K562 (cell line): ENCODE measurements at regions not wholly inside any gene's neighbourhood (a gene's known extent, or its start where the extent isn't known, plus 50 kb on each side); places are given as distances from the start of the nearest gene placed in this dataset.

Experiments
- ATAC-seq: fragments of 200-7000 bp; cut with Tn5 transposase; 3 replicates; pipeline ENCODE4 v1.9.1; 2020; ENCODE audit warnings: moderate library complexity
- BruUV-seq: library from RNA; stranded (reverse); fragments of 400-500 nt; replicated peaks from 2 replicates; lab custom pipeline; 2021; lab: Mats Ljungman, UMichigan
- CTCF ChIA-PET: fragments of 300-600 bp; formaldehyde crosslinking; extraction: SDS; loops from one replicate; lab custom pipeline; 2021; ENCODE audit warnings: low intra/inter-chr PET ratio; lab: Yijun Ruan, JAX
- POLR2A ChIA-PET: fragments of 300-600, 350-650 bp; sonication (Branson Sonifier 250); formaldehyde crosslinking; extraction: SDS; loops from one replicate; lab custom pipeline; 2021; ENCODE audit warnings: antibody characterized with exemption, inconsistent platforms; lab: Yijun Ruan, JAX
- DNase-seq, 4 experiments: peaks; one replicate each; pipeline versions ENCODE4 v3.0.0 to v3.0.0-alpha.2; 2011 to 2018; ENCODE audit warnings: low spot score in 3 of 4, mixed read lengths in 3 of 4; ENCODE audit errors: extremely low read depth in 1 of 4
- FAIRE-seq: peaks from 2 replicates; lab custom pipeline; 2011; peaks lifted over from hg19 to GRCh38; lab: Jason Lieb, UNC
- H2AFZ ChIP-seq: 2 replicates; pipeline ENCODE4 v1.6.0; 2011; ENCODE audit warnings: low read depth, low read length, control low read depth, inconsistent platforms
- H3K27ac ChIP-seq: fragments of 200-600 bp; 3 replicates; pipeline ENCODE4 v1.8.0; 2011; ENCODE audit warnings: low read depth, mild to moderate bottlenecking, control low read depth, inconsistent platforms, low read length, moderate library complexity, mixed read lengths; ENCODE audit errors: extremely low read depth
- H3K27me3 ChIP-seq, 2 experiments: fragments of 300-600 bp in 1 of 2; 2 replicates in 1 of 2; 3 replicates in 1 of 2; pipeline versions ENCODE4 v1.6.0 to v1.8.0; 2011; ENCODE audit warnings: inconsistent platforms in 2 of 2, low read length in 2 of 2, mild to moderate bottlenecking in 1 of 2, mixed read lengths in 1 of 2, moderate library complexity in 1 of 2; ENCODE audit not compliant: control insufficient read depth in 2 of 2, insufficient read depth in 2 of 2
- H3K36me3 ChIP-seq: fragments of 300-600 bp; 3 replicates; pipeline ENCODE4 v1.8.0; 2011; ENCODE audit warnings: mild to moderate bottlenecking, low read length, inconsistent platforms; ENCODE audit not compliant: control insufficient read depth, insufficient read depth
- H3K4me1 ChIP-seq, 2 experiments: fragments of 200-600 bp in 1 of 2; replicated peaks in 1 of 2; 2 replicates in 1 of 2; 3 replicates in 1 of 2; pipeline versions ENCODE4 v1.5.1 to v1.8.0; 2011; ENCODE audit warnings: inconsistent platforms in 2 of 2, low read length in 2 of 2, mild to moderate bottlenecking in 1 of 2, mixed read lengths in 1 of 2, moderate library complexity in 1 of 2; ENCODE audit not compliant: control insufficient read depth in 2 of 2, insufficient read depth in 2 of 2
- H3K4me2 ChIP-seq: 2 replicates; pipeline ENCODE4 v1.6.1; 2011; ENCODE audit warnings: low read length, control low read depth, inconsistent platforms, mixed read lengths; ENCODE audit not compliant: insufficient read depth
- H3K4me3 ChIP-seq: fragments of 200-600 bp; sonication (generic), shearing (Covaris generic); 2 replicates; pipeline ENCODE4 v1.5.1; 2016; ENCODE audit warnings: control low read depth, inconsistent platforms
- H3K79me2 ChIP-seq: fragments of 200-600 bp; 3 replicates; pipeline ENCODE4 v1.8.0; 2011; ENCODE audit warnings: low read length, inconsistent platforms; ENCODE audit not compliant: control insufficient read depth, insufficient read depth
- H3K9ac ChIP-seq, 2 experiments: 2 replicates each; pipeline versions ENCODE4 v1.6.0 to v1.6.1; 2011; ENCODE audit warnings: low read depth in 2 of 2, low read length in 2 of 2, control low read depth in 1 of 2, inconsistent platforms in 1 of 2, mild to moderate bottlenecking in 1 of 2, mixed read lengths in 1 of 2; ENCODE audit not compliant: insufficient read depth in 1 of 2
- H3K9me1 ChIP-seq: one replicate; pipeline ENCODE4 v1.6.0; 2011; ENCODE audit warnings: inconsistent platforms, mild to moderate bottlenecking, low read length, moderate library complexity; ENCODE audit not compliant: control insufficient read depth, insufficient read depth
- H3K9me3 ChIP-seq: replicated peaks from 2 replicates; pipeline ENCODE4 v1.5.1; 2011; ENCODE audit warnings: low read depth, low read length, inconsistent platforms; ENCODE audit not compliant: control insufficient read depth, insufficient read depth
- H4K20me1 ChIP-seq: replicated peaks from 2 replicates; pipeline ENCODE4 v1.6.1; 2011; ENCODE audit warnings: low read length, inconsistent platforms, mixed read lengths; ENCODE audit not compliant: control insufficient read depth, insufficient read depth
- ARNT ChIP-seq, 2 experiments: fragments of 450-650 bp; IDR thresholded peaks; 2 replicates each; pipeline ENCODE4 v1.6.1; 2016; ENCODE audit warnings: mild to moderate bottlenecking in 1 of 2
- CEBPZ ChIP-seq: fragments of 150-350 bp; IDR thresholded peaks from 2 replicates; pipeline ENCODE4 v1.6.1; 2014; ENCODE audit warnings: low read depth, mild to moderate bottlenecking, low read length, borderline replicate concordance
- COPS2 ChIP-seq: fragments of 450-650 bp; conservative IDR thresholded peaks from 2 replicates; pipeline ENCODE4 v1.6.1; 2016; ENCODE audit warnings: mild to moderate bottlenecking, moderate library complexity
- CREB3 ChIP-seq: fragments of 450-650 bp; conservative IDR thresholded peaks from 2 replicates; pipeline ENCODE4 v1.6.1; 2016; ENCODE audit warnings: missing genetic modification characterization, low read depth, mild to moderate bottlenecking, missing compliant biosample characterization, moderate library complexity
- EGR1 ChIP-seq: fragments of 450-650 bp; conservative IDR thresholded peaks from 2 replicates; pipeline ENCODE4 v1.6.1; 2017; ENCODE audit warnings: mild to moderate bottlenecking
- EZH2 ChIP-seq: IDR thresholded peaks from 2 replicates; pipeline ENCODE4 v1.6.1; 2012; ENCODE audit warnings: low read depth, mild to moderate bottlenecking, inconsistent platforms, low read length, borderline replicate concordance
- NCOA1 ChIP-seq: fragments of 450-650 bp; IDR thresholded peaks from 2 replicates; pipeline ENCODE4 v1.6.1; 2016; ENCODE audit warnings: low read depth
- POU5F1 ChIP-seq: fragments of 150-350 bp; IDR thresholded peaks from 2 replicates; pipeline ENCODE4 v1.6.1; 2014; ENCODE audit warnings: borderline replicate concordance, low read length, low read depth, mild to moderate bottlenecking; ENCODE audit not compliant: partially characterized antibody
- SMARCA5 ChIP-seq: fragments of 450-650 bp; IDR thresholded peaks from 2 replicates; pipeline ENCODE4 v1.6.1; 2016
- SNIP1 ChIP-seq: fragments of 450-650 bp; IDR thresholded peaks from 2 replicates; pipeline ENCODE4 v1.7.1; 2017; ENCODE audit warnings: low read depth, mild to moderate bottlenecking
- SREBF2 ChIP-seq: sonication (generic); formaldehyde crosslinking; IDR thresholded peaks from 2 replicates; pipeline ENCODE4 v1.4.0; 2020; ENCODE audit warnings: mild to moderate bottlenecking, missing genetic modification reagents
- SUPT5H ChIP-seq: fragments of 450-650 bp; IDR thresholded peaks from 2 replicates; pipeline ENCODE4 v1.6.1; 2016
- USF2 ChIP-seq: sonication (generic); formaldehyde crosslinking; IDR thresholded peaks from 2 replicates; pipeline ENCODE4 v1.5.0; 2020; ENCODE audit warnings: missing genetic modification reagents
- ZHX1 ChIP-seq: fragments of 150-350 bp; conservative IDR thresholded peaks from 2 replicates; pipeline ENCODE4 v1.6.1; 2014; ENCODE audit warnings: low read length
- ZNF134 ChIP-seq: fragments of 250-450 bp; sonication (Bioruptor Pico); conservative IDR thresholded peaks from 2 replicates; pipeline ENCODE4 v1.4.0; 2020
- ZNF184 ChIP-seq: sonication (generic); formaldehyde crosslinking; IDR thresholded peaks from 2 replicates; pipeline ENCODE4 v1.5.0; 2020; ENCODE audit warnings: missing genetic modification reagents
- ZNF644 ChIP-seq: fragments of 200-800 bp; sonication (Bioruptor generic); IDR thresholded peaks from 2 replicates; pipeline ENCODE4 v1.6.1; 2016; ENCODE audit warnings: low read depth, missing genetic modification characterization, missing compliant biosample characterization
- WGBS: fragments of 100-300 bp; shearing (Covaris generic); methylation state at CpG from one replicate; pipeline ENCODE4 v1.1.6; 2016; ENCODE audit warnings: low coverage, mixed read lengths; ENCODE audit not compliant: insufficient coverage; ENCODE audit errors: missing lambda C conversion rate; 5-methylcytosine and 5-hydroxymethylcytosine counted together
- in situ Hi-C: fragments of 300-500 bp; cut with MboI; formaldehyde crosslinking; loops from 4 replicates; pipeline ENCODE4 v1.15.0; 2018; ENCODE audit warnings: inconsistent platforms, mixed read lengths
- intact Hi-C: fragments of 100-400 bp; cut with micrococcal nuclease; formaldehyde crosslinking; loops from 2 replicates; pipeline ENCODE4 v1.14.2; 2022

- Histone ChIP-seq H3K9me3 (no peaks in the 10 kb centered on the region), H3K9me1 (no peaks in the 10 kb centered on the region), H3K4me1 (peaks cover 0 to 8% of the 10 kb centered on the region in 2 experiments; a peak in 3 of 5 replicates), H3K36me3 (no peaks in the 10 kb centered on the region), H2AFZ (no peak overlapping the region), H3K9ac (no peak overlapping the region), H3K4me2 (no peak overlapping the region), H3K79me2 (no peaks in the 10 kb centered on the region), H3K27me3 (no peaks in the 10 kb centered on the region), H4K20me1 (no peaks in the 10 kb centered on the region; the same call in 1 of the 2 replicates), H3K4me3 (no peak overlapping the region), H3K27ac (no peak overlapping the region)
- FAIRE-seq (no peak), DNase-seq (no peak), ATAC-seq (no peak)
- in situ Hi-C loops (no loop called here), intact Hi-C loops (no loop called here)
- ChIA-PET CTCF (no interaction called here), POLR2A (interaction anchor here (1.2 kb wide), 1 partner anchor 13 kb away, joined by 4 read pairs; no protein-coding TSS in a partner anchor)
- 23% methylated on average over 7 of the region's 8 CpGs for WGBS
- BruUV-seq: no TSS peak
- TF ChIP-seq ZNF644 (tag): no peak
- TF ChIP-seq COPS2: no peak
- TF ChIP-seq USF2 (CRISPR knock-in tag): no peak
- TF ChIP-seq EGR1: no peak
- no peak for TF ChIP-seq EZH2
- no peak for TF ChIP-seq SMARCA5
- TF ChIP-seq SNIP1: no peak
- no peak for TF ChIP-seq ARNT (IDR thresholded peaks at IDR 0.05)
- no peak for TF ChIP-seq CEBPZ
- no peak for TF ChIP-seq SUPT5H
- no peak for TF ChIP-seq POU5F1
- no peak for TF ChIP-seq ZNF134
- no peak for TF ChIP-seq SREBF2
- no peak for TF ChIP-seq ZNF184 (CRISPR knock-in tag)
- no peak for TF ChIP-seq CREB3 (tag)
- TF ChIP-seq NCOA1: no peak
- TF ChIP-seq ZHX1: no peak
Observed at GRCh38 chr11:76604626-76605241, 65.8 kb downstream of the LRRC32 start.
